Stimulated activated effector memory CD8-positive, alpha-beta T cell treated with anti-CD3 and anti-CD28 coated beads, Interleukin-12 subunit alpha, Interleukin-12 subunit beta, amount 100 ng/mL, for 72 hours (primary cell): ENCODE measurements at regions not wholly inside any gene's neighbourhood (a gene's known extent, or its start where the extent isn't known, plus 50 kb on each side); places are given as distances from the start of the nearest gene placed in this dataset.

Experiments used
- ATAC-seq: fragments of 150-1000 bp; cut with Tn5 transposase; 2 replicates; pipeline ENCODE4 v1.10.0; 2021
- DNase-seq, 2 donors: peaks; one replicate each; pipeline ENCODE4 v3.0.0; 2021 to 2022; ENCODE audit warnings: low spot score in 2 of 2
- H3K27ac Mint-ChIP-seq: one replicate; pipeline ENCODE4 v1.8.0; 2022; ENCODE audit warnings: mild to moderate bottlenecking, mixed read lengths
- H3K36me3 Mint-ChIP-seq: one replicate; pipeline ENCODE4 v1.8.0; 2022; ENCODE audit warnings: mild to moderate bottlenecking, mixed read lengths
- H3K4me1 Mint-ChIP-seq: one replicate; pipeline ENCODE4 v1.8.0; 2022; ENCODE audit warnings: mixed read lengths
- H3K4me3 Mint-ChIP-seq: one replicate; pipeline ENCODE4 v1.8.0; 2022; ENCODE audit warnings: mild to moderate bottlenecking, mixed read lengths
- H3K9me3 Mint-ChIP-seq: one replicate; pipeline ENCODE4 v1.8.0; 2022; ENCODE audit warnings: mixed read lengths

GRCh38 chr13:76542176-76542575 is 344.0 kb downstream of the KCTD12 start:
- Mint-ChIP-seq H3K4me3 (no peak overlapping the region), H3K36me3 (no peaks in the 10 kb centered on the region), H3K4me1 (no peaks in the 10 kb centered on the region), H3K27ac (no peak overlapping the region), H3K9me3 (peaks cover 3% of the 10 kb centered on the region)
- DNase-seq (no peak), ATAC-seq (no peak)

GRCh38 chr13:76538004-76538403 is 348.2 kb downstream of the KCTD12 start:
- H3K27ac Mint-ChIP-seq, result no peak overlapping the region
- DNase-seq (no peak), ATAC-seq (no peak)
- H3K4me1 Mint-ChIP-seq, result no peaks in the 10 kb centered on the region
- H3K9me3 Mint-ChIP-seq, result no peaks in the 10 kb centered on the region
- no peaks in the 10 kb centered on the region for H3K36me3 Mint-ChIP-seq
- no peak overlapping the region for H3K4me3 Mint-ChIP-seq

GRCh38 chr13:76533251-76533650 is 353.0 kb downstream of the KCTD12 start:
- DNase-seq, result no peak
- no peaks in the 10 kb centered on the region for H3K36me3 Mint-ChIP-seq
- ATAC-seq, result no peak
- H3K27ac Mint-ChIP-seq, result no peak overlapping the region
- H3K9me3 Mint-ChIP-seq, result no peaks in the 10 kb centered on the region
- no peaks in the 10 kb centered on the region for H3K4me1 Mint-ChIP-seq
- H3K4me3 Mint-ChIP-seq, result no peak overlapping the region

- Mint-ChIP-seq H3K9me3 (no peaks in the 10 kb centered on the region), H3K4me1 (no peaks in the 10 kb centered on the region), H3K36me3 (no peaks in the 10 kb centered on the region), H3K4me3 (no peak overlapping the region), H3K27ac (no peak overlapping the region)
- no peak for DNase-seq
- ATAC-seq, result no peak
Observed at GRCh38 chr13:76527041-76527440, 359.2 kb downstream of the KCTD12 start.

- H3K9me3 Mint-ChIP-seq, result no peaks in the 10 kb centered on the region
- H3K36me3 Mint-ChIP-seq, result no peaks in the 10 kb centered on the region
- ATAC-seq (no peak), DNase-seq (no peak)
- H3K4me3 Mint-ChIP-seq, result no peak overlapping the region
- H3K4me1 Mint-ChIP-seq, result no peaks in the 10 kb centered on the region
- H3K27ac Mint-ChIP-seq, result no peak overlapping the region
Observed at GRCh38 chr13:76523740-76524340, 362.4 kb downstream of the KCTD12 start.

- DNase-seq (no peak), ATAC-seq (no peak)
- no peak overlapping the region for H3K4me3 Mint-ChIP-seq
- no peaks in the 10 kb centered on the region for H3K36me3 Mint-ChIP-seq
- H3K9me3 Mint-ChIP-seq, result no peaks in the 10 kb centered on the region
- H3K4me1 Mint-ChIP-seq, result no peaks in the 10 kb centered on the region
- H3K27ac Mint-ChIP-seq, result no peak overlapping the region
Observed at GRCh38 chr13:76522083-76522755, 364.0 kb downstream of the KCTD12 start.

GRCh38 chr13:76519685-76520084 is 366.5 kb downstream of the KCTD12 start:
- Mint-ChIP-seq H3K27ac (no peak overlapping the region), H3K36me3 (no peaks in the 10 kb centered on the region), H3K4me1 (no peaks in the 10 kb centered on the region), H3K4me3 (no peak overlapping the region), H3K9me3 (no peaks in the 10 kb centered on the region)
- ATAC-seq, result no peak
- no peak for DNase-seq

GRCh38 chr13:76516586-76516985 is 369.6 kb downstream of the KCTD12 start:
- no peak overlapping the region for H3K27ac Mint-ChIP-seq
- ATAC-seq (no peak), DNase-seq (no peak)
- H3K9me3 Mint-ChIP-seq, result no peaks in the 10 kb centered on the region
- H3K4me1 Mint-ChIP-seq, result no peaks in the 10 kb centered on the region
- H3K4me3 Mint-ChIP-seq, result no peak overlapping the region
- H3K36me3 Mint-ChIP-seq, result no peaks in the 10 kb centered on the region

GRCh38 chr13:76516013-76516412 is 370.2 kb downstream of the KCTD12 start:
- Mint-ChIP-seq H3K36me3 (no peaks in the 10 kb centered on the region), H3K9me3 (no peaks in the 10 kb centered on the region), H3K27ac (no peak overlapping the region), H3K4me3 (no peak overlapping the region), H3K4me1 (no peaks in the 10 kb centered on the region)
- no peak for ATAC-seq
- no peak for DNase-seq

- ATAC-seq (no peak), DNase-seq (no peak)
- H3K4me3 Mint-ChIP-seq, result no peak overlapping the region
- H3K9me3 Mint-ChIP-seq, result no peaks in the 10 kb centered on the region
- no peaks in the 10 kb centered on the region for H3K36me3 Mint-ChIP-seq
- H3K4me1 Mint-ChIP-seq, result no peaks in the 10 kb centered on the region
- no peak overlapping the region for H3K27ac Mint-ChIP-seq
Observed at GRCh38 chr13:76512721-76513145, 373.5 kb downstream of the KCTD12 start.

GRCh38 chr13:76505437-76505836 is 380.8 kb downstream of the KCTD12 start:
- DNase-seq, result no peak
- no peak for ATAC-seq
- Mint-ChIP-seq H3K9me3 (no peaks in the 10 kb centered on the region), H3K4me1 (no peaks in the 10 kb centered on the region), H3K36me3 (no peaks in the 10 kb centered on the region), H3K4me3 (no peak overlapping the region), H3K27ac (no peak overlapping the region)

- Mint-ChIP-seq H3K4me1 (no peaks in the 10 kb centered on the region), H3K4me3 (no peak overlapping the region), H3K9me3 (no peaks in the 10 kb centered on the region), H3K36me3 (no peaks in the 10 kb centered on the region), H3K27ac (no peak overlapping the region)
- DNase-seq, result no peak
- no peak for ATAC-seq
Observed at GRCh38 chr13:76503766-76504165, 382.4 kb downstream of the KCTD12 start.

- ATAC-seq, result no peak
- DNase-seq, result no peak
- H3K4me1 Mint-ChIP-seq, result no peaks in the 10 kb centered on the region
- H3K27ac Mint-ChIP-seq, result no peak overlapping the region
- no peak overlapping the region for H3K4me3 Mint-ChIP-seq
- no peaks in the 10 kb centered on the region for H3K9me3 Mint-ChIP-seq
- no peaks in the 10 kb centered on the region for H3K36me3 Mint-ChIP-seq
Observed at GRCh38 chr13:76503291-76503690, 382.9 kb downstream of the KCTD12 start.

GRCh38 chr13:76500894-76501293 is 385.3 kb downstream of the KCTD12 start:
- Mint-ChIP-seq H3K4me3 (no peak overlapping the region), H3K27ac (no peak overlapping the region), H3K9me3 (no peaks in the 10 kb centered on the region), H3K4me1 (no peaks in the 10 kb centered on the region), H3K36me3 (no peaks in the 10 kb centered on the region)
- no peak for ATAC-seq
- DNase-seq, result no peak

GRCh38 chr13:76499891-76500290 is 386.3 kb downstream of the KCTD12 start:
- DNase-seq (no peak), ATAC-seq (no peak)
- Mint-ChIP-seq H3K4me1 (no peaks in the 10 kb centered on the region), H3K36me3 (no peaks in the 10 kb centered on the region), H3K9me3 (no peaks in the 10 kb centered on the region), H3K27ac (no peak overlapping the region), H3K4me3 (no peak overlapping the region)

- no peaks in the 10 kb centered on the region for H3K4me1 Mint-ChIP-seq
- no peaks in the 10 kb centered on the region for H3K9me3 Mint-ChIP-seq
- DNase-seq (no peak), ATAC-seq (no peak)
- H3K4me3 Mint-ChIP-seq, result no peak overlapping the region
- no peaks in the 10 kb centered on the region for H3K36me3 Mint-ChIP-seq
- H3K27ac Mint-ChIP-seq, result no peak overlapping the region
Observed at GRCh38 chr13:76489274-76489673, 396.9 kb downstream of the KCTD12 start.
